DMS53 treated with DMSO at 0.1 percent for 48 hours (cell line): ENCODE measurements at regions not wholly inside any gene's neighbourhood (a gene's known extent, or its start where the extent isn't known, plus 50 kb on each side); places are given as distances from the start of the nearest gene placed in this dataset.
"Not testable (repeated sequence)": the region's sequence is repeated elsewhere in the genome, so short reads cannot be mapped to it uniquely, and the experiment has no call there.

Source experiments
- DNase-seq: peaks from one replicate; lab custom pipeline; 2025; ENCODE audit not compliant: unreplicated experiment; lab: John Stamatoyannopoulos, UW

GRCh38 chr10:123221418-123221817, 67.2 kb downstream of the BUB3 start:
- no peak for DNase-seq

- no peak for DNase-seq
Observed at GRCh38 chr10:123222832-123223231, 68.6 kb downstream of the BUB3 start.

DNA sequence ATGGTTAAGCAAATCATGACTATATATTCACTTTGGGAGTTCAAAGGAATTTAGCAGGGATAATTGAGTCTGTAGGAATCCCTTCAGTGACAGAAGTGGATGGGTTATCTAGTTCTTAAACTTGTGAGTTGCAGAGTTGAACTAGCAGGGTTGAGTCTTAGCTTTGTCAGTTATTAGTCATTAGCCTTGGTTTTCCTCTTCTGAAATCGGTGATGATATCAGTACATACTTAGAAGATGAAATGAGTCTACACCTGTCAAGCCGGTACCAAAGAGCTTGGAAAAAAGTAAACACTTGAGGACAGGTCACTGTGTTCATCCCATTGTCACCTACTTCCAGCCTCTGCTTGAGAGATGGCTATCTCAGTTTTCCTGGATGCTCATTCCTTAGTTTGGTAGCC, 73.5 kb downstream of the BUB3 start:
- DNase-seq: peak; percentile 79

DNA sequence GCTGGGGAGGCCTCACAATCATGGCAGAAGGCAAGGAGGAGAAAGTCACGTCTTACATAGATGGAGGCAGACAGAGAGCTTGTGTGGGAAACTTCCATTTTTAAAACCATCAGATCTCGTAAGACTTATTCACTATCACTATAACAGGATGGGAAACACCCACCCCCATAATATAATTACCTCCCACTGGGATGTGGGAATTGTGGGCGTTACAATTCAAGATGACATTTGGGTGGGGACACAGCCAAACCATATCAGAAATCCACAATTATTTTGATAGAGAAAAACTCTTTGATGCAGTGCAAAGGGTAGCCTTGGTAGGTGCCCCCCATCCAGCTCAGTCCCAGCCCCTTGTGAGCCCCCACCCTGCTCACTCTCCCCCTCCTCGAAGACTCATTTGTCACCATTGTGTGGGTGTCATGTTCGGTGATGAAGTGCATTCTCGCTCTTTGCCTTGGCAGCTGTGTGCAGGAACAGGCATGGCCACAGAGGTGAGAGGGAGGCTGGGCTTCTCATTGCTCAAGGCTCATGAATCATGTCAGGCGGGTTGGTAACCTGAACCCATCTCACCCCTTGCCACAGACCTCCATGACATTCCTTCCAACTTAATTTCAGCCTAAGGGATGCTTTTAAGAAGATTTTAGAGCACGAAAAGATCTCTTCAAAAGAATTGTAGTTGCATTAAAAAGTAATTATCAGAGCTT, 75.9 kb downstream of the BUB3 start:
- no peak for DNase-seq

DNA sequence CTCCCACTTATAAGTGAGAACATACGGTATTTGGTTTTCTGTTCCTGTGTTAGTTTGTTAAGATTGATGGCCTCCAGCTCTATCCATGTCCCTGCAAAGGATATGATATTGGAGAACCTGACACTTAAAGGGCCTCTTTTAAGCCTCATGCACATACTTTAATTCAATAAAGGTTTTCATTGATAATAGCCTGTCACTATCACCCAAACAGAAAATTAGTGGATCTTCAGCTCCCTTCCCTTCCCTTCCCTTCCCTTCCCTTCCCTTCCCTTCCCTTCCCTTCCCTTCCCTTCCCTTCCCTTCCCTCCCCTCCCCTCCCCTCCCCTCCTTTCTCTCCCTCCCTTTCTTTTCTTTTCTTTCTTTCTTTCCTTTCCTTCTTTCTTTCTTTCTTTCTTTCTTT, 78.7 kb downstream of the BUB3 start:
- DNase-seq: not testable (repeated sequence)

GRCh38 chr10:123235014-123235413, 80.8 kb downstream of the BUB3 start:
- not testable (repeated sequence) for DNase-seq

DNA sequence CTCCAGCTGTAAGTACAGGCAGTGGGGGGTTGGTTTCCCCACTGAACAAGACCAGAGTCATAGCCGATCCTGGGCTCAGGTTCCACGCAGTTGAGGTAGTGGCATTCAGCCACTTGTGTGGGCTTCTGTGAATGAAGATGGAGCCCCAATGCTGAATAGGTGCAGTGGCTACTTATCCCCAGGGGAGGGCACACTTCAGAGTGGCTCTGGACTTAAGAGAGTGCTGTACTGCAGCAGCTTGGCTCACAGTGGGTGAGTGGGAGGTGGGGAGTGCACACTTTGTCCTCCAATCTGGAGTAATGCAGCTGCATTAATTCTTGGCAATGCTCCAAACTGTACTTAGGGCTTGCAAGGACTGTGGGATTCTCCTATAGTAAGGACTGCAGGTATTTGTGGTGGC, 81.9 kb downstream of the BUB3 start:
- no peak for DNase-seq

DNA sequence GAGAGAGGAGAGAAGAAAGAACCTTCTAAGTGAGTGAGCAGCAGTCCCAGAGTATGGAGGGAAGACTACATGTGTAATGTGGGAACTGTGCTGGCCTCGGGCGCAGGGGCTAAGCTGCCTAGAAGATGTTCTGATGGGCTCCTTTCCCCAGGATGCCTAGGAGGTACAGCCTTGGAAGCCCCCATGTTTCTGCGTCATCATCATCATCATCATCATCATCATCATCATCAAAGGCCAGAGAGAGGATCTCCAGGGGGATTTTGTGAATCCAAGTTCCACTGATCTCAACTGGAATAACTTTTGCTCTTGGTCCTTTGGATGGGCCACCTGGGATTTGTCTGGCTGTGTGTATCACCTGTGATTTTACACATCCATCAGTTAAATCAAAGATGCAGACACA, 86.0 kb downstream of the BUB3 start:
- no peak for DNase-seq

DNA sequence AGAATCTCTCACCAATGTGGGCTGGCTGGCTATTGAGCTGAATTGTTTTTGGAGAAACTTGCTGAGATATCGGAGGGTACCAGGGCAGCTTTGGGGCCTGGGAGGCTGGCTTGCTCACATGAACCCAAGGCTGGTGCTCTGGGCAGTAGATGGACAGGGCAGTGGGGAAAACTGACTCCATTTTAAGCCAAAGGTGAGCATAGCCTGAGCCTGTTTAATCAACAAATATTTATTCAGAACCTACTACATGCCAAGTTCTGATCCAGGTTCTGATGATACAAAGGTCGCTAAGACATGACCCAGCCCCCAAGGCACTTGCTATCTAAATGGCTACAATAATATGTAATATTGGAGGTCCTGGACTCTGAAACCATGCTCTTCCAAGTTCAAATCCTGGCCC, 86.6 kb downstream of the BUB3 start:
- no peak for DNase-seq

DNA sequence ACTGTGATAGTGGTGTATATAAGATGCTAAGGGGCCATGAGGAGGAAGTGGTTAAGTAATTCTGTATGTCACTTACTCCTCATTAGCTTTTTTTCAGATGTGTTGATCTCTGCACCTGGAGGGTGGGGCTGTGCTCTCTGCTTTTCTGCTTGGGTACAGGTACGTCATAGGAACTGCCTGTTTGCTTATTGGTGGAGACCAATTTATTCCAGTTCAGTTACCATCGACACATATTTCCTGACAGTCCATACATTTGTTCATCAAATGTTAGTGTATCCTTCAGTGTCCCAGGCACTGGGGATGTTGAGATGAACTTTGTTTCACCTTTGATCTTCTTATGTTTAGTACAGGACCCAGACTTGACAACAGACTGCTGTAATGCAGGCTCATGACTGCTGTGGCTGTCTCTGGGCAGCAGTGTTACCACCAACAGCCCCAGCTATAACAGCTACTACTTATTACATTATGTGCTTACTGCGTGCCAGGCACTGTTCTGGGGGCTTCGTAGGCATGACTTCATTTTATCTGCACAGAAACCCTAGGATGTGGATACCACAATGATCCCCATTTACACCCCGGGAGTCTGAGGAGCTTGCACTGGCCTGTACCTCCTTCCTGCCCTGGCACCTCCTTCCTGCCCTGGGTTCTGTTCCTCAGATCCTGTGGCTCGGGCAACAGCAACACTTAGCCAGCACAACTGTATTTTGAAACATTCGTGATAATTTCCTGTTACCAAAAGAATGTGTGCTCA, 87.4 kb downstream of the BUB3 start:
- DNase-seq: no peak

DNA sequence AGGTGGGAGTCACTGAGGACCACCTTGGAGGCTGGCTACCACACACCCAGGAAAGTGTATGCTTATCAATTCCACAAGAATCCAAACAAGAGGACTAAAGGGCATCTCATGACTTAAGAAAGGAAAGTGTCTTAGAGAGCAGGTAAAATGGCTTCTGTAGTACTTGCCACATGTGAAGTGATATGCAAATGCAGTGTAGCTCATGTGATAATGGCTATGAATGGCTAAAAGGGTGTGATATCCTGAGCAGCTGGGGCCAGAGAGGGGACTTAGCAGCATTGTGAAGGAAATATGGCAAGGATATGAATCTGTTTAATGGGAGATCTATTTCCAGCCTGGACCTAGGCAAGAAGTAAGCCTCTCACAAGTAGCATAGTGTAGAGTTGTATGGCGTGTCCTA, 90.5 kb downstream of the BUB3 start:
- no peak for DNase-seq

GRCh38 chr10:123245264-123245663, 91.1 kb downstream of the BUB3 start:
- DNase-seq: no peak

GRCh38 chr10:123249894-123250293, 95.7 kb downstream of the BUB3 start:
- DNase-seq: no peak

DNA sequence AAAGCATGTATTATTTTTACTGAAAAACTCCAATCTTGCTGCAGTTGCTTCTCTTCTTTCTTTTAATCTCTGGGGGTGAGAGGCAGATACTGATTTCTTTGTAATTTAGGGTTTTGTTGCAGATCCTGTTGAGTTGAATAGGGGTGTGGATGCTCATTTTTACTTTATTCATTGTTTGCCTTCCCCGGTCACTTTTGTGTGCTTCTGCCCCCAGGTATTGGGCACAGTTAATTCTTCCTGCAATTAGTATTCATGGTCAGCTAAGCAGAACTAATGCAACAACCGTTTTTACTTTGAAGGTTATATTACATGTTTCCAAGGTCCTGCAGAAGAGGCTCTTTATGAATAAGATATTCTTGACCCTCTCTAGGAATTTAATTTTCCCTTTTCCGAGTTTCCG, 96.4 kb downstream of the BUB3 start:
- DNase-seq: no peak

DNA sequence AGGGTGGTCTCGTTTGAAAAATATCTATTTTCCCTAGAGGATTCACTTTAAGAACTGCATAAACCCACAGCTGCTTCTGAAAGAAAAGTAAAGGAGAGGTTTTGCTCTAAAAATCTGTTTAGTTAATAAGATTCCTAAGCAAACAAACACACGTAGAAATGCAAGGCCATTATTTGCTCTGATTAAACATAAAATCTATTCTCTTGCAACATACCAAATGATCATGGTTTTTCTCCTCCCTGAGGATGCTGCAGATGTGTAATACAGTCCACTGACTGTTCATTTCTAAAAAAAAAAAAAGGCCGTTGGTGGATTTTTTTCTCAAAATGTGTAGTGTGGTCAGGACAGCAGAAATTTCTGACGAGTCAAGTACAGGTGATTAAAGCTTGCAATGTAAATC, 98.6 kb downstream of the BUB3 start:
- DNase-seq: no peak

- DNase-seq: not testable (repeated sequence)
Observed at GRCh38 chr10:123254343-123254742, 100.1 kb downstream of the BUB3 start.

DNA sequence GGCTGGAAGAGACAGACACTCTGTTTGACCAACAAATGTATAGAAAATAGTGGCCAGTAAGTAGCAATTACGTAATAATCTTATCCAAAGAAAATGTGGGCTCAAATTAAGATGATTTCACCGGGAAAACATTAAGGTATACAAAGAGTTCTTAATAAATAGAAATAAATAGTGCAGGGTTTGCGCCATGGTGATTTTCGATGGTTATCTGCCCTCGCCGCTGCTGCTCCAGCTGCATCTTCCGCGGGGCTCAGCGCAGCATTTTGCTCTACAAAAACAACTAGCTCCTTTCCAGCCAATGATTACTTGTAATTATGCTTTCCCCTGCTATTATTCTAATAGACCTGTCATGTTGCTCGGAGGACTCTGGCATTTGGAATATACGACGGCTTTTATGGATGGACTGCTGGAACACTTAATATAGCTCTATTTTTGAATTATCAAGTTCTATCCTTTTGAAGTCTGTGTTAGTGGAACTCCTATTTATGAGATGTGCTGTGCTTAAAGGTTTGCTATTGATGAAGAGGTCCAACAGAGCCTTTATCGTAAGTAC, 103.8 kb downstream of the BUB3 start:
- no peak for DNase-seq

- no peak for DNase-seq
Observed at GRCh38 chr10:123259081-123259480, 104.9 kb downstream of the BUB3 start.

DNA sequence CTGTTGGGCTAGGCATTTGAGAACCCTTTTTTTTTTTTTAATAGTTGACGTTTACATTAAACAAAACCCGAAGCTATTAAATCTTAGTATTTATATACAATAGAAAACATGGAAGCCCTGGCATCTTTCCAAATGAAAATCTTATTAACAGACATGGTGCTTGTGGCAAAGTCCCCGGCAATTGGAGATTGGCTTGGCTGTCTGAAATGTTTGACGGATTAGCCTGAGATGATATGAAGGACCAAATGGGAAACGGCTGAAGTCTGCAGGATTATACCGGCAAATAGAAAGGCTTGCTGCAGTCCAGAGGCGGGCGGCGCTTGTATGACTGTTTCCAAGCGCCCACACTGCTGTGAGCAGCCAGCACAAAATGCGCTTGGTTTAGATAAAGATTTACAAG, 105.6 kb downstream of the BUB3 start:
- DNase-seq: no peak

DNA sequence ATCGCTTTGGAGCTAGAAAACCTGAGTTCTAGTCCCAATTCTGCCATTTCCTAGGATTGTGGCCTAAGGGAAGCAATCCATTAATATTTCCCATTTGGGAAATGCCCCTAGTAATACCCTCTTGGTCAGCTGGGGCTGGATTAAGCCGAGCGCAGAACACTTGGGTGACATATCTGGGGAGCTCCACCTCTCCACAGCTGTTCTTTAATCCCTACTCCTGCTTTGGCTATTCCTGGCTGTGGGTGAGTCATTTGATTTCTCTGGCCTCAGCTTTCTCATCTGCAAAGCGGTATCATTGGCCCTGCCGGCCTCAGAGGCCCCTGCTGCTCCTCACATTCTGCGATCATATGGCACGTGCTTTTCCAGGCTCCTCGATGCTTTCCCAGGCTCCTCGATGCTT, 108.3 kb downstream of the BUB3 start:
- no peak for DNase-seq

GRCh38 chr10:123266971-123267370, 112.8 kb downstream of the BUB3 start:
- no peak for DNase-seq

DNA sequence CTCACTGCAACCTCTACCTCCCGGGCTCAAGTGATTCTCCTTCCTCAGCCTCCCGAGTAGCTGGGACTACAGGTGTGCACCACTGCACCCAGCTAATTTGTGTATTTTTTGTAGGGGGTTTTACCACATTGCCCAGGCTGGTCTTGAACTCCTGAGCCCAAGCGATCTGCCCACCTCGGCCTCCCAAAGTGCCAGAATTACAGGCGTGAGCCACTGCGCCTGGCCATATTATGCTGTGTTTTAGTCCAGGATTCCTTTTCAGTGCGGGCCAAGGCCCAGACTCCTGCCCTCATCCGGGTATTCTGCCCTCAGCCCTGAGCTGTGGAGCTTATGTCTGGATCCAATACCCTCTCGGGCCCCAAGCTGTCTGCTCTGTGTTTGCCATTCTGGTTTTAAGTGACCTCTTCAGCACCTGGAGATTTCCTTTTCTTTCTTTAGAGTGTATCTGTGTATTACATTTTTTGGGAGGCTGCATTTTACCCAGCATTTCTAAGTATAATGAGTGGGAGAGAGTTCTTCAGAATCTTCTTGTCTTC, 114.9 kb downstream of the BUB3 start:
- DNase-seq: no peak
